Activated naive CD8-positive, alpha-beta T cell treated with anti-CD3 and anti-CD28 coated beads, Interleukin-2, amount 10 ng/mL, durations not matched to agents 7 days and 5 days (primary cell): ENCODE measurements at regions not wholly inside any gene's neighbourhood (a gene's known extent, or its start where the extent isn't known, plus 50 kb on each side); places are given as distances from the start of the nearest gene placed in this dataset.
"Not testable (repeated sequence)": the region's sequence is repeated elsewhere in the genome, so short reads cannot be mapped to it uniquely, and the experiment has no call there.

Experiments
- ATAC-seq: fragments of 150-1000 bp; cut with Tn5 transposase; one replicate; pipeline ENCODE4 v1.10.0; 2021; ENCODE audit warnings: low read depth, moderate library complexity
- POLR2A ChIA-PET: fragments of 350-600 bp; sonication (Branson Sonifier 250); formaldehyde crosslinking; loops from one replicate; lab custom pipeline; 2021; ENCODE audit warnings: antibody characterized with exemption; lab: Charles Lee
- DNase-seq: peaks from one replicate; pipeline ENCODE4 v3.0.0; 2021
- H3K27ac Mint-ChIP-seq: one replicate; pipeline ENCODE4 v1.8.0; 2022; ENCODE audit warnings: mild to moderate bottlenecking, mixed read lengths
- H3K27me3 Mint-ChIP-seq: one replicate; pipeline ENCODE4 v1.8.0; 2022; ENCODE audit warnings: mild to moderate bottlenecking, moderate library complexity, mixed read lengths
- H3K36me3 Mint-ChIP-seq: one replicate; pipeline ENCODE4 v1.8.0; 2021; ENCODE audit warnings: mild to moderate bottlenecking, mixed read lengths
- H3K4me1 Mint-ChIP-seq: one replicate; pipeline ENCODE4 v1.8.0; 2021; ENCODE audit warnings: mixed read lengths
- H3K4me3 Mint-ChIP-seq: one replicate; pipeline ENCODE4 v1.8.0; 2022; ENCODE audit warnings: mild to moderate bottlenecking, moderate library complexity, mixed read lengths
- H3K9me3 Mint-ChIP-seq: one replicate; pipeline ENCODE4 v1.8.0; 2021; ENCODE audit warnings: mixed read lengths

DNA sequence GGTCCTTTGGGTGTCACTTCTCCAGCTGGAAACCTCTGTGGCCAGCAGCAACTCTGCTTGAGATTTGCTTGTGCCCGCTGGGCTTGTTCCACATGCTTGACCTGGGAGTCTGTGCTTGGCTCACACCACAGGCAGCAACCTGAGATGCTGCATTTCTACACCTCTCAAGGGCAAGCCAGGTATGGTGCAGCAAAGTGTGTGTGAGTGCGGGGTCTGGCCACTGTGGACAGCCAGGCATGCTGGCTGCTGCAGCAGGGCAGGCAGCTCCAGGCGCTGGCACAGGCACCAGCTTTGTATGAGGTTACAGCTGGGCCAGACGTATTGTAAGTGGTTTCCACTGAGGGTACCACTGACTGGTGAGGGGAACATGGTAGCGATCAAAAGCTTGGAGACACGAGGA, 242.0 kb downstream of the PTGER3 start:
- peaks cover 2% of the 10 kb centered on the region for H3K9me3 Mint-ChIP-seq
- DNase-seq: no peak
- H3K27ac Mint-ChIP-seq: no peak overlapping the region
- H3K27me3 Mint-ChIP-seq: no peaks in the 10 kb centered on the region
- no peak overlapping the region for H3K4me3 Mint-ChIP-seq
- H3K36me3 Mint-ChIP-seq: no peaks in the 10 kb centered on the region
- POLR2A ChIA-PET: no interaction called here
- H3K4me1 Mint-ChIP-seq: no peaks in the 10 kb centered on the region
- ATAC-seq: no peak

DNA sequence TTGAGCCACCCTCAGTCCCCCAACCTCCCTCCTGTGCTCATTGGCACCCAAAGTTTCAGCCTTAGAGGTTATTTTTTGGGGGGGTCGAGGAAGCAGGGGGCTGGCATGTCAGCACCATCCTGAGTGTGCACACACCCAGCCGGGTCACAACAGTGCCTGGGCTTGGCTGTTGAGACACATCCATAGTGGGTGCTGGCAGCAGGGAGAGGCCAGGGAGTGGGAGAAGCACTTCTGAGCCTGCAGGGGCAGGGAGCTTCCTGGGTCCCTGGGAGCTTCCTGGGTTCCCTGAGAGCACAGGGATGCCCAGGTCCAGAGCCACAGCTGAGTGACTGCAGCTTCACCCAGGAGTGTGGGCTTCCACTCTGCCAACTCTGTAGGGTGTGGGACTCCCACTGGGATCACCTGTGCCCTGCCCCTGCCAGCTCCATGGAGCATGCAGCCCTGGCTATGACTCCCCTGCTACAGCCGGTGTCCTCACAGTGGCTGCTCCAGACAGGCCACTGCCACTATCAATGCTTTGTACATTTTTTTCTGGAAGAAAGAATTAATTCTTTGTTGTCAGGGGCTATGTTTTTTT, 240.4 kb downstream of the PTGER3 start:
- DNase-seq (no peak), ATAC-seq (no peak)
- no peaks in the 10 kb centered on the region for H3K36me3 Mint-ChIP-seq
- H3K27me3 Mint-ChIP-seq: no peaks in the 10 kb centered on the region
- no peaks in the 10 kb centered on the region for H3K4me1 Mint-ChIP-seq
- no peak overlapping the region for H3K4me3 Mint-ChIP-seq
- peaks cover 2% of the 10 kb centered on the region for H3K9me3 Mint-ChIP-seq
- H3K27ac Mint-ChIP-seq: no peak overlapping the region
- POLR2A ChIA-PET: no interaction called here

DNA sequence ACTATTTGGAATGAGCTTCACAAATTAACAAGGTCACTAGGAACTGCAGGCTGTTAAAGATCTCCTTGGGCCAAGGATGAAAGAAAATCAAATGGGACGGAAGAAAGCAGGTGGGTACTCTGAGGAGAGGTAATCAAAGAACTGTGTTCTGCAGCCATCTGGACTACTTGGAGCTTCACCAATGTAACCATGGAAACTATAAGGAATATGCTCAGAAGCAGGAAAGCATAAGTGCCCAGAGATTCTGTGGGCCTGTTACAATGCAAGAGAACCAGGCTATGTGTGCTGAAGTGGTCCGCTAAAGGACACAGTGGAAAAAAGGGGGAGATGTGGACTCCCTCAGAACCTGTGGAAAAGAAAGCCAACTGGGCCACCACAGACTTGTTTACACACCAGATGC, 238.5 kb downstream of the PTGER3 start:
- Mint-ChIP-seq H3K4me1 (no peaks in the 10 kb centered on the region), H3K9me3 (peaks cover 4% of the 10 kb centered on the region), H3K4me3 (no peak overlapping the region), H3K36me3 (no peaks in the 10 kb centered on the region), H3K27ac (no peak overlapping the region), H3K27me3 (no peaks in the 10 kb centered on the region)
- no peak for ATAC-seq
- DNase-seq: no peak
- POLR2A ChIA-PET: no interaction called here

DNA sequence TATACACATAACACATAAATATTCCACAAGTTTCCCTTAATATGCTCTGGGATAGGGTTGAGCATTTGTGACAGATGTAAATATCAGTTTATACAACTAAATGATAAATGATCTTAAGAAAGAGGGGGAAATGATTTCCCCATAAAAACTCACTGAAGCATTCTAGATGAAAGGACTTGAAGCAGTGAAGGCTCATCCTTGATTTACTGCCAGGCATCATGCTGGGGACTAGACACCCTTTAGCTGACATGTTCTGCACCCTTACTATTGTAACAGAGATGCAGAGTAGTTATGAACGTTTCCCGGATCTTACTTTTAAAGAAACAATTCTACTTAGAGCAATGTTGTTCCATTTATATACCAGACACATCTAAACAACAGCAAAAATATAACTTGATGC, 235.8 kb downstream of the PTGER3 start:
- ATAC-seq (no peak), DNase-seq (no peak)
- Mint-ChIP-seq H3K9me3 (peaks cover 3% of the 10 kb centered on the region), H3K4me1 (no peaks in the 10 kb centered on the region), H3K27me3 (no peaks in the 10 kb centered on the region), H3K36me3 (no peaks in the 10 kb centered on the region), H3K27ac (no peak overlapping the region), H3K4me3 (no peak overlapping the region)
- POLR2A ChIA-PET: no interaction called here

DNA sequence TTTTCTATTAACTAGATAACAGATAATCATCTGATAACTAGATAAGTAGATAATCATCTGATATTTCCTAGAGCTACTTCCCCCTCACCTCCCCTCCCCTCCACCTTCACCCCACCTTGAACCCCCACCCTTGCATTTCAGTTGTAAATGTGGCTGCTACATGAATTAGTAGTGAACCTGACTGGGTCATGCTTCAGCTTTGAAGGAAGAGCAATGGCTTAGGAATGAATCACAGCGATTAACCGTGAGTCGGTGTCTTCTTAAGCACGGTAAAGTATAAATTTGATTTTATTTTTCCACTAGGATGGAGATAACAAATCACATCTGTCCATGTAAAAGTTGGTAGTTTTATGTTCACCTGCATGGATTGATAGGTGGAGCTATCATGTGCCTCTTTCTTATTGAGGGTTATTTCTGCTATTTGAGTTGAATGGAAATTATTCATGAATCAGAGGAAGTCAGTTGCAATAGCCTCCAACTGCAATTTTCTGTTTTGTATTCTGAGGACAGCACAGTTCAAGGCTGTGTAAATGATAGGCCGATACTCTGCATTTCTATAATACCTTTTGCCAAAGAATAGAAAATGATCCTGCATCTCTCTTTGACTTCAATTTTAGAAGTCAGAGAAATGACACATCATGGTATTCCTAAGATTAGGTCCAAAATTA, 235.0 kb downstream of the PTGER3 start:
- POLR2A ChIA-PET: no interaction called here
- Mint-ChIP-seq H3K36me3 (no peaks in the 10 kb centered on the region), H3K4me1 (no peaks in the 10 kb centered on the region), H3K27me3 (no peaks in the 10 kb centered on the region), H3K9me3 (peaks cover 3% of the 10 kb centered on the region), H3K27ac (no peak overlapping the region), H3K4me3 (no peak overlapping the region)
- ATAC-seq (no peak), DNase-seq (no peak)

DNA sequence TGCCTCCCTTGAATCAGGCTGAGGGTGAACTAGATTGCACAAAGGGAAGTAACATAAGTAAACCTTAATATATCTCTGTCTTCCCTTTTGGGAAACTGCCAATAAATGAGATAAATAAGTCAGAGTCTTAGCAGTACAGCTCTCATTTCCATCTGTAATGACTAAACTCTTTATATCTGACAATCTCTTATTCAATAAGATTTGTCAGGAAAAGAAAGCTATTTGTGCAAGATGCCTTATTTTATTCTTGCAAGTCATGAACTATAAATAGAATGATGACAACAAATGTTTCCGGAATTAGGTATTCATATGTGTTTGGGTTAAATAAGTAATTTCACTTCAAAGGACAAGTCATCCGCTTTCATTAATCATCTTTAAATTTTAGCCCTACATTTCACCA, 229.2 kb downstream of the PTGER3 start:
- Mint-ChIP-seq H3K27me3 (peaks cover 6% of the 10 kb centered on the region), H3K27ac (no peak overlapping the region), H3K36me3 (no peaks in the 10 kb centered on the region), H3K4me1 (no peaks in the 10 kb centered on the region), H3K9me3 (peaks cover 2% of the 10 kb centered on the region), H3K4me3 (no peak overlapping the region)
- ATAC-seq (no peak), DNase-seq (no peak)
- POLR2A ChIA-PET: no interaction called here

DNA sequence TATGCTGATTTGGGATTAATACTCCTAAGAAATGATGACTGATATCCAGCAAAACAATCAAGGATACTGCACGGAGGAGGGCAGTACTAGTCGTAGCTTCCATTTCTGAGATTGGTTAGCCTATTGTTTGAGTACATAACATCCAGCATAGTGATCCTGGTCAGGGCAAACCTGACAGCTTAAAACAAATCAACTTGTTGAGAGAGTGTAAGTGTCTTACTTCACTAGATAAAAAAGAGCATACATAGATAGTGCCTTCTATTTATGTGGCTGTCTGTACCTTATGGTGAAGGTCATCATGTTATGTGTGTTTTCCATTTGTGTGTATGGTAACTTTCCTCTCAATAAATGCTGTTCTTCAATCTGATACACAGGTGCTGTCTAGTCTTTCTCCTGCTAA, 228.4 kb downstream of the PTGER3 start:
- Mint-ChIP-seq H3K9me3 (peaks cover 1% of the 10 kb centered on the region), H3K36me3 (no peaks in the 10 kb centered on the region), H3K27ac (no peak overlapping the region), H3K27me3 (peaks cover 6% of the 10 kb centered on the region), H3K4me1 (no peaks in the 10 kb centered on the region), H3K4me3 (no peak overlapping the region)
- DNase-seq: no peak
- no peak for ATAC-seq
- POLR2A ChIA-PET: no interaction called here

DNA sequence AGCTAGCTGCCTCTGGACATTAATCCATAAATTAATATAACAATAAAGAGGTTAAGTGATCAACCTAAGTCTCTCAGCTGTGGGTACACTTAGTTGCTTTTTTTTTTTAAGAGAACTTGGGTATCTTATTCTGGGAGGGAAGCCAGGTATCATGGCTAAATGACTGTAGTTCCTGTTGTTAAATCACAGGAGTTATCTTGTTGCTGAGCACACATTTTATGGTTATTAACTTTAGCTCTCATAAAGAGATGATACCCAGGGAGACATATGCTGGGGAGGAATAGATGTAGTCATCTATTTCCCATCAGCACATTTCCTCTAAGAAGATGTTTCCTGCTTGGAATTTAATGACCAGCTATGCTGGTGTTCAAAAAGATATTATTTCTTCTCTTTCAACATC, 227.8 kb downstream of the PTGER3 start:
- DNase-seq: no peak
- Mint-ChIP-seq H3K27me3 (peaks cover 6% of the 10 kb centered on the region), H3K4me1 (no peaks in the 10 kb centered on the region), H3K4me3 (no peak overlapping the region), H3K9me3 (peaks cover 1% of the 10 kb centered on the region), H3K36me3 (no peaks in the 10 kb centered on the region), H3K27ac (no peak overlapping the region)
- POLR2A ChIA-PET: no interaction called here
- ATAC-seq: no peak

DNA sequence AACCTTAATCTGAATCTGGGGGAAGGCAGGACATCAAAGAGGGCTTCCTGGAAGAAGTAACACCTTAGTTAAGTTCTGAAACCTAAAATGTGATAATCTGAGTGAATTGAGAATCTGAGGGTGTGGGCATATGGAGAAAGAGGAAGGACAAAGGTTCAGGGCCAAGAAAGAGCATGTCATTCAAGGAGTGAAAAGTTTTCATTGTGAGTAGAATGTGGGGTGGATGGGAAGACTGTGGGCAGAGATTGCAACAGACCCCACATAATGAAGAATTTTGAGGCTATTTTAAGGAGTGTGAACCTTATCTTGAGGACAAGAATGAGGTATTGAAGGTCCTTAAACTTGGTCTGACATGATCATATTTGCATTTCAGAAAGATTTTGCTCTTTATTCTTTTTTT, 227.2 kb downstream of the PTGER3 start:
- POLR2A ChIA-PET: no interaction called here
- no peak overlapping the region for H3K27ac Mint-ChIP-seq
- ATAC-seq (no peak), DNase-seq (no peak)
- H3K27me3 Mint-ChIP-seq: peaks cover 6% of the 10 kb centered on the region
- no peak overlapping the region for H3K4me3 Mint-ChIP-seq
- H3K4me1 Mint-ChIP-seq: no peaks in the 10 kb centered on the region
- H3K36me3 Mint-ChIP-seq: no peaks in the 10 kb centered on the region
- H3K9me3 Mint-ChIP-seq: peaks cover 1% of the 10 kb centered on the region

DNA sequence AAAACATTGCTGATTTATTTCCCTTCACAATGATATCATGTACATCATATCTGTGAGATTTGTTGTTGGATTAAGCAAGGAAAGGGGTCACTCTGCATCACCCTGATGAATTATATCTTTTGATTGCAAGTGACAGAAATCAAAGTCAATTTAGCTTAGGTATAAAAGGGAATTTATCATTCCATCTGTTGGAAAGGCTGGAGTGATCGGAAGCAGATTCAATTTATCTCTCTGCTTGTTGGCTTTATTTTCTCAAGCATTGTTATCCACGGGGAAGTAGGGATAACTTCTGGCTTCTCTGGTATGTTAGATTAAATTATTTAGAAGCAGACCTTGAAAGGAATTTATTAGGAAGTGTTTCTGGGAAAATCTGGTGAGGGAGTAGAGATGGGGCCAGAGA, 226.6 kb downstream of the PTGER3 start:
- Mint-ChIP-seq H3K27ac (no peak overlapping the region), H3K4me3 (no peak overlapping the region), H3K27me3 (peaks cover 6% of the 10 kb centered on the region), H3K36me3 (no peaks in the 10 kb centered on the region), H3K9me3 (peaks cover 1% of the 10 kb centered on the region), H3K4me1 (no peaks in the 10 kb centered on the region)
- ATAC-seq: no peak
- POLR2A ChIA-PET: no interaction called here
- no peak for DNase-seq

DNA sequence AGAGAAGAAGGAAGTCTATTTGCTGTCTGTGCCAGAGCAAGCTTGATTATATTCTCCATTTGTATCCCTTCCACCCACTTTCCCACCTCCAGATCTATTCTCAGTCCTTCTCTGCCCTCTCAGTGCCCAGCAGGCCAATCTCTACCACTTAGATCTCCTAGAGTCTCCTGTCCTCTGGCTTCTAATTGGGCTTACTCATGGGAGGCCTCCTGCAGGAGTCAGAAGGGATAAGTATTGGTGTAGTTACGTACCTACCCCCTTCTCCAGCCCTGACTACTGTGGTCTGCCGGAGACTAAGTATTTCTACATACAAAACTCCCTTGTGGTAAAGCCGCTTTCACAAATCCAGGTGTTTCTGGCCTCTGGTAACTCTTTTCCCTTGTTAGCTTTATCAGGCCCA, 221.2 kb downstream of the PTGER3 start:
- Mint-ChIP-seq H3K4me3 (no peak overlapping the region), H3K36me3 (no peaks in the 10 kb centered on the region), H3K27ac (no peak overlapping the region), H3K4me1 (no peaks in the 10 kb centered on the region), H3K9me3 (no peaks in the 10 kb centered on the region), H3K27me3 (peaks cover 2% of the 10 kb centered on the region)
- DNase-seq (no peak), ATAC-seq (no peak)
- POLR2A ChIA-PET: no interaction called here

DNA sequence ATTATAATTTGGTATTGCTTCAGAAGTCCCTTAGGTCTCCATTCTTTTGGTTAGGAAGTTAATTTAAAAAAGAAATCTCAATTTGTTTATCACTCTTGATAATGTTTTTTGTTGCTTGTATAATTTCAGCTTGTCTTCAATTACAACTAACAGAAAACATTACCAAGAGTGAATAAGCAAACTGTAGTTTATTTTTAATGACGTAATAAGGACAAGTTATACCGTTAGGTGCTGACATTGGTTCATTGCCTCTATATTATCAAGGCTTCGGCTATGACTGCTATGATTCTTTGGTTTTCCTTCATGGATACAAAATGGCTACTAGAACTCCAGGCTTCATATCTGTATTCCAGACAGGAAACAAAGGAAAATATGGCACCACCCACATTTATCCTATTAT, 220.6 kb downstream of the PTGER3 start:
- H3K36me3 Mint-ChIP-seq: no peaks in the 10 kb centered on the region
- peaks cover 2% of the 10 kb centered on the region for H3K27me3 Mint-ChIP-seq
- H3K27ac Mint-ChIP-seq: no peak overlapping the region
- no peak overlapping the region for H3K4me3 Mint-ChIP-seq
- no peaks in the 10 kb centered on the region for H3K9me3 Mint-ChIP-seq
- DNase-seq (no peak), ATAC-seq (no peak)
- H3K4me1 Mint-ChIP-seq: no peaks in the 10 kb centered on the region
- POLR2A ChIA-PET: no interaction called here

DNA sequence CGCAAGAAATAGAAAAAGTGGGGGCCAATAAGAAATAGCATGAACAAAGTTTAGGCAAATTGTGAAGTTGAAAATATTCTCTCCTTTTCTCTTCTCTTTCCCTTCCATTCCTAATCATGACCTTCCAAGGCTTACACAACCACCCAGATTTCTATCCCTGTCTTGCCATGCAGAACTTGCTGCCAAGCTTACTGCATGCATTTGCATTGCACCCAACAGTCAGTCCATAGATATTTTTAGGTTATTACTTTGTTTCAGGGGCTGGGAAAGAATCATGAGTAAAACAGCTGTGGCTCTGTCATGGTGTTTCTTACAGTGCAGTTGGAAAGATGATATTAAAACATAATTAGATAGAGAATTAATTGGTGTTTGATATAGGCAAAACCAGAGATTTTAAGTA, 219.4 kb downstream of the PTGER3 start:
- Mint-ChIP-seq H3K9me3 (no peaks in the 10 kb centered on the region), H3K4me1 (no peaks in the 10 kb centered on the region), H3K4me3 (no peak overlapping the region), H3K36me3 (no peaks in the 10 kb centered on the region), H3K27me3 (no peaks in the 10 kb centered on the region), H3K27ac (no peak overlapping the region)
- ATAC-seq: no peak
- no peak for DNase-seq
- POLR2A ChIA-PET: no interaction called here

DNA sequence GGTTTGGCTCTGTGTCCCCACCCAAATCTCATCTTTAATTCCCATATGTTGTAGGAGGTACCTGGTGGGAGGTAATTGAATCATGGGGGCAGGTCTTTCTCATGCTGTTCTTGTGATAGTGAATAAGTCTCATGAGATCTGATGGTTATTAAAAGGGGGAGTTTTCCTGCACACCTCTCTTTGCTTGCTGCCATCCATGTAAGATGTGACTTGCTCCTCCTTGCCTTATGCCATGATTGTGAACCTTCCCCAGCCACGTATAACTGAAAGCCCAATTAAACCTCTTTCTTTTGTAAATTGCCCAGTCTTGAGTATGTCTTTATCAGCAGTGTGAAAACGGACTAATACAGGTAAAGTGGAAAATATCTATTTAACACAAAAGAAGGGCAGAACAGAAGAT, 213.3 kb downstream of the PTGER3 start:
- H3K36me3 Mint-ChIP-seq, H3K9me3 Mint-ChIP-seq, H3K27me3 Mint-ChIP-seq, ATAC-seq, H3K4me1 Mint-ChIP-seq, DNase-seq, H3K4me3 Mint-ChIP-seq, POLR2A ChIA-PET, H3K27ac Mint-ChIP-seq: not testable (repeated sequence)
